HG03064 (cell line): ENCODE measurements at regions not wholly inside any gene's neighbourhood (a gene's known extent, or its start where the extent isn't known, plus 50 kb on each side); places are given as distances from the start of the nearest gene placed in this dataset.

ENCODE experiments used
- ATAC-seq: cut with Tn5 transposase; IDR thresholded peaks from one replicate; pipeline ENCODE4 v1.9.1; 2021; ENCODE audit warnings: low read depth; ENCODE audit not compliant: unreplicated experiment

DNA sequence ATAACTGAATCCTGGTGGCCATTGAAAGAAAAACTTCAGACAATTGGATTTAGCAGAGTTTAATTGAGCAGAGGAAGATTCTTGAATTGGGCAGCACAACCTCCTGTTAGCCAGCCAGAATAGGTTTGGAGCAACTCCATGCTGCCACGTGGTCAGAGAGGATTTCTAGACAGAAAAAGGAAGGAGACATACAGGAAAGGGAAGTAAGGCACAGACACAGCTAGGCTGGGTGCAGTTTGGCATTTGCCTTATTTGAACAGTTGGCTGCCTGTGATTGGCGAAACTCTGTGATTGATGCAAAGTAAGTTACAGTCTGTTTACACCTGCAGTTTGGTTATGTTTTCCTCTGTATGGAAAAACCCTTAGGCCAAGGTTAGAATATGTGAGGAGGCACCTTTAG lies 85.8 kb upstream of the SPATA13 start:
- ATAC-seq = no peak

DNA sequence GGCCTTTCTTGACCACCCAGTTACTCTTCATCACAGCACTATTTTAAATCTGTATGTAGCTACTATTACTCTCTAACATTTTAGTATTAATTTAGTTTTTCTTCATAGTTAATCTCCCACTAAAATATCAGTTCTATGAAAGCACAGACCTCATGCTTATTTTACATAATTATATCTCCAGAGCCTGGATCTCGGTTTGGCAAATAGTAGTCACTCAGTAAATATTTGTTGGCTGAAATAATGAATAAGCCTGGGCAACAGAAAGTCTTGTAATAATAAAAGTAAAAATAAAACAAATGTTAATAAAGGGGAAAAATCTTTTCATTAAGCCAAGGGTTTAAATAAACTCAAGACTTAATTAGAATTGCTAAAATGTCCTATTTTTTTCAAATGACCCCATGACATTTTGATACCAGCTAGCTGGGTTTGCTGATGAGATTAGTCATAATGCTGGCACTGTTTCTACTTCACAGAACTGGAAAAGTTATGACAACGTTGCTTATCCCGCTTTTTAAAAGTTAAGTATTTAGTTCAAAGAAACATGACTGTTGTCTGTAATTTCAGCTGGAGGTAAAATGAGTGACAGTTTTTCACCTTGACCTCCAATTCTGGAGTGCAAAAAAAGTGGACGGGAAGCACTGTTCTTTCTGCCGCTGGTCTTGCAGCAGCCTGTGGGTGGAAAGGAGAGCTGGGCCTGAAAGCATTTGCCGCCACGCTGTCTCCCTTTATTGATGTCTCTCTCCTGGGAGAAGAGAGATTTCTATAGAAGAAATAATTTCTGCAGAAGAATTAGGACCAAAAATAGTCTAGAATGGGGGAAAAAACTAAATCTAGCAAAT lies 85.2 kb upstream of the SPATA13 start:
- ATAC-seq = no peak

DNA sequence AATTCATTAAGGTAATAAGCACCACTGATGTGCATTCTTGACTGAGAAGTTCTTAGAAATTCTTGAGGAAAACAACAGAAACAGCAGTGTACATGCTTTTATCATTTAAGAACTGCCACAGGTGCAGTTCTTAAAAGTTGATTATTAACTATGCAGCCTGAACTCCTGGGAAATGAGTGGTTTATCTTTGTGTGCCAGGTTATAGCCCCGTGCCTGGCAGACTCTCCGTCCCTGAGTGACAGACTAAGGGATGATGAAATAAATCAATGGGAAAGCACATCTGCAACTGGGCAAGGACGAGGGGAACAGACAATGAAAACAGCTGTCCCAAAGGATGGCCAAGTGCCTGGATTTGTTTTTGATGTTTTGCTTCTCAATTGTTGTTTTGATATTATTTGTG lies 84.4 kb upstream of the SPATA13 start:
- no peak for ATAC-seq

DNA sequence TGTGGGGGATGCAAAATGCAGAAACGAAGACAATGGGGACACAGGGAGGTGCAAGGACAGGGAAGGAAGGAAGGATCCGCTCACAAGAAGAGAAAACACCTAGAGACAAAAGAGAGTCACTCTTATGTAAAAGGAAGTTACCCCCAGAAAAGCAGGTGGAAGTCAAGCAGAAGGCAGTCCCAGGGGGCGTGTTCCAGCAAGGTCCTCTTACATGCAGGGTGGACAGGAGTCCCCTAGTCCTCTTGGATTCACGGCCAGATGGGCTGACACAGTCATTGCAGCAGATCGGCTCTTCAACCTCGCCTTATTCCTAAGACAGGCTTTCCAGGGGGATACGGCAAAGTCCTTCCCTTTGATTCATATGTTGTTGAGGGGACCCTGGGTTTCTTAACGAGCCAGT lies 83.9 kb upstream of the SPATA13 start:
- no peak for ATAC-seq

DNA sequence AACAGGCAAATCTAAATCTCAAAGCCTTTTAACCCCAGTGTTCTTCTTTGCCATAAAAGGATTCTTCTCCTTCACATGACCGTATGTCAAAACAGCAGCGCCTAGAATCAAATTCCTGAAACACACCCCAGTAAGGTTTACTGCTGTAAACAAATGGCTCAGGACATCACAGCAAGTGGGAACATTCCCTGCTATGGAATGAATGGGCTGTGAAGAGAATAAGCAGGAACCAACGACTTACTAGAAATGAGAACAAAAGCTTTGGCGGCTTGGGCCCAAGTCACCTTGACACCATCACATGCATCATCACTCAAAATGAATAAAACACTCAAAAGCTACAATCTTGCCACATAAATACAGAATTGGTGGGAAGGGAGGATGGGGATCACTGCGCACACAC lies 80.4 kb upstream of the SPATA13 start:
- ATAC-seq = no peak

DNA sequence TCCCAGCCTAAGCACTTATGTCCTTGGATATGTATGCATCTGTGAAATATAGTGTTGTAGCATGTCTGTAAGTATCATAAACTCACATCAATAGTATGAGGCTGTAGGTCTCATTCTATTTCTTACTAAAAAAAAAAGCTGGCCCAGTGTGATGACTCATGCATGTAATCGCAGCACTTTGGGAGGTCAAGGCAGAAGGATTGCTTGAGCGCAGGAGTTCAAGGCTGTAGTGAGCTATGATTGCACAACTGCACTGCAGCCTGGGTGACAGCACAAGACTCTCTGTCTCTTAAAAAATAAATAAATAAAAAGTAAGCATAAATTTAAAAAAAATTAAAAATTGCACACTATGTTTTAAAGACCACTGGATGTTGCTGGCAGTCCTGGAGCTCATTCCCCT lies 79.1 kb upstream of the SPATA13 start:
- ATAC-seq = no peak

DNA sequence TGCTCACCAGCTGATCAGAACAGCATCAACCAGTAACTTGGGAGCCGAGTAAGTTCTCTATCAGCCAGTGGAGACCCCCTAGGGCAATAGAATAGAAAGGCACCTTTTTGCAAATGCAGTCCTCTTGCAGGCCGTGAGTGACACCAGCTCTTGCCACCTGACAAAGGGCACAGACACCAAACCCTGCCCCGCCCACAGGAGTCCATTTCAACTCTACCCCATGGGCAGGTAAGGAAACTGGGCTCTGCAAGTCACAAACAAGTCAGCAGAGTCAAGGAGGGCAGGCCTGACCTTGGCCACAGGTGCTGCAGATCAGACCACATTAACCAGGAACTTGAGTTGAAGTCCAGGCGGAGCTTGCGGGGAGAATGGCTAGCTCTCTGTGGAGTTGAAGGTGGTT lies 77.4 kb upstream of the SPATA13 start:
- no peak for ATAC-seq

DNA sequence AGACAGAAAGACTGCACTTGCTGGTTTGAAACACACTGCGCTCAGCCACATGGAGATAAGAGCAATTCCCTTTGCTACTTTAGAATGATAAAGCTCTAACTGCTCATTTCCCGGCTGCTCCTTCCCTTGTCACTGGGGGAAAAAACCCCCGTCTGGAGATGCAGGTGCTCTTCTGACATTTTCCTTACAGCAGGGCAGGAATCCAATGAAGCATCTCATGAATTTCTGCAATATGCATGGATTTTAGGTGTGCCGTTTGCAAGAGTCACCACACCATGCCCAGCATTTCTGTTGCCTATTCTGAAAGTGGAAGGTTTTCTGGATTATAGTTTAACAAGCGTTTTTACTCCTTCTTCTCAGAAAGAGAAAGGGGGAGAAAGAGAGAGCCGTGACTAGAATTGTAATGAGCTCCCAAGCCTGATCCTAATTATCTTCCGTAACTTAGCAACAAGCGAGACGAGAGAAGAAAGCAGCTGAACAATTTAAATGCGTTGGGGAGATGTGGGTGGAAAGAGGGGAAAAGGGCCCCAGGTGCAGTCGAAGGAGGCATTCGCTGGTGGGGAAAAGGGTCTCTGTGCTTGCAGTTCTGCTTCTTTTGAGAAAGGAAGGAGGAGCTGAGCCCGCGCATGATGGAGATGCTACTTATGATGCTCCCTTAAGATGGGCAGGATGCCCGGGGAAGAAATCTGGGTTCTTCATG lies 76.6 kb upstream of the SPATA13 start:
- no peak for ATAC-seq

DNA sequence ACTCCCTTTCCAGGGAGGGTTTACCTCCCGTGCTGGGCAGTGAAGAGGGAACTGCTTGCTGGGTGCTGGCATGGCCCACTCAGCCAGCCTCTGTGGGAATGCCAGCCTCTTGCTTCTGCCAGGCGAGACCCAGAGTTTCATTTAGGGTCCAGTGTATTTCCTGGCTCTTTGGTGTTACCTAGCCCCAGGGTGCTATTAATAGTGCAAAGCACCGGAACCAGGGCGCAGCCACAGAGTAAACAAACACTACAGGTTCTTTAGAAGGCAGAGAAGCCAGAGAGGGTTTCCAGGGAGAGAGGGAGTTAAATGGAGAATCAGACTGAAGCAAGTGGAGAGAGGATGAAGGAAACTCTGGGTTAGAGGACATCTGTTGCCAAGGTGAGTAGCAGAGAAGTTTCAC lies 74.9 kb upstream of the SPATA13 start:
- ATAC-seq = no peak

DNA sequence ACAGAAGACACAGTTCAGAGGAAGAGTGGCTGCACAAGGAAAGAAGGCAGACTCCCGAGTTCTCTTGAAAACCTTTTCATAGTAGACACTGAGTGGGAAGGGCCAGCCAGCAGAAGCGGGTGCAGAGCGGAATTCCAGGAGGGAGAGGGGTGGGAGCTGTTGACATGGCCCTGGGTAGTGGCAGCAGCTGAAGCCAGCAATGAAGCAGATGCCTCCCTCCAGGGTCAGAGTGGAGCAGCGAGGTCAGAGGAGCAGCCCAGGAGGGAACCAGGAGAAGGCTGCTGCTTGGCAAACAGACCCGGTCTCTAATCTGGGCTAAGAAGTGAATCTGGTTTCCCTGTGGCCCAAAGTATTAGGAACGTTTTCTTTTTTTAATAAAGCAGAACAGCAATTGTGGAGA lies 73.9 kb upstream of the SPATA13 start:
- no peak for ATAC-seq

DNA sequence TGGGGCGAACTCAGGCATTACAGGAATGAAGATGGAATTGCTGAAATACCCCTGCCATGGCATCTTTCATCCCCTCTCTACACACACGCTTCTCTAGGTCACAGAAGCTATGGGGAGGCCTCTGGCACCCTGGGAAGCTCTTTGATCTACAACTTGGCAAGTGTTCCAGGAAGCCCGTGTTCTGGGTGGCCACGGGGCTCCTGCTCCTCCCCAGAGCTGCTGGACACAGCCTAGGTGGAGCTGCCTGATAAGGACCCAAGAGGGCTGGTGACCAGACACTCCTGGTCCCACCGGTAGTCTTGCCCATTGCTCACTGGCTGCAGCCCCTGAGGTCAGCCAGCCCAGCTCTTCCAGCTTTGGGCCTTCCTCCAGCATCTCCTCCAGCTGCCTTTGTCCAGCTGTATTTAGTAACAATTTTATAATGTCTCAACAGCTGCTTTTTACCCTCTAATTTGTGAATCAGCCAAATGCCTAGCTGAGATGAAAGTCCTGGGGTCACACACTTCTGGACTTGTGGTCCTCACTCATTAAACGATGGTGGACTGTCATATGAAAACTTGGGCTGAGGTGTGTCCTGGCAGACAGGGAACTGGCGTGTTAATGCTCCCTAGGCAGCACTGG lies 72.8 kb upstream of the SPATA13 start:
- ATAC-seq = no peak

DNA sequence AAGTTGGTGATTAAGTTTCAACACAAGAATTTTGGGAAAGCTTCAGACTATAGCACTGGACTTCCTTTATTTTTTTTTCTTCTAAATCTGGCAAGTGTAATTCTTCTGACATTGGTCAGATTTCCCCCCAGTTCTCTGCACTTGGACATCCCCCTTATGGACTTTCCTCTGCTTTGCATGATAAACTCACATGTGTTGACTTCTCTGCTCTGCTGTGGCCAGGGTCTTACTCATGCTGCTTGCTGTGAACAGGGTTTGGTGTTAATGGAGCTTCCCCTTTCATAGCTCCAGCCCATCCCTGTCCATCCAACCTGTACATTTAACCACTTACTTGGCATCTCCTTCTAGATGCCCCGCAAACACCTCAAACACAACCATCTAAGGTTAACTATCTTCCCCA lies 70.5 kb upstream of the SPATA13 start:
- no peak for ATAC-seq

DNA sequence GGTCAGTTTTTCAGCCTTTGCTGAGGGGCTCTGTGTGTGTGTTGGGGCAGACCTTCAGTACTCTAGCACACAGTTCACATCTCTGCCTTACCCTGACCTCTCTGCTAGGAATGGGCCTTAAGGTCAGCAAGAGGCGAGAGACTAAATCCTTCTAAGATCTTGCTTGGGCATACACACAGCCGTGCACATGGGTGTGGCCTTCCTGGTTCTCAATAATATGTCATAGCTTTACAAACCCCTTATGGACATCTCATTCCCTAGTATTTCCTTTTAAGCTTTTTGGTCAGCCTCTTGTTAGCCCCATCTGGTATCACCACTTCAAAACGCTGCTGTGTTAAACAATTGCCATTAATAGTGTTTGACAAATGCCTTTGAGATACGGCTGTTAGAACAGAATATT lies 69.4 kb upstream of the SPATA13 start:
- no peak for ATAC-seq

DNA sequence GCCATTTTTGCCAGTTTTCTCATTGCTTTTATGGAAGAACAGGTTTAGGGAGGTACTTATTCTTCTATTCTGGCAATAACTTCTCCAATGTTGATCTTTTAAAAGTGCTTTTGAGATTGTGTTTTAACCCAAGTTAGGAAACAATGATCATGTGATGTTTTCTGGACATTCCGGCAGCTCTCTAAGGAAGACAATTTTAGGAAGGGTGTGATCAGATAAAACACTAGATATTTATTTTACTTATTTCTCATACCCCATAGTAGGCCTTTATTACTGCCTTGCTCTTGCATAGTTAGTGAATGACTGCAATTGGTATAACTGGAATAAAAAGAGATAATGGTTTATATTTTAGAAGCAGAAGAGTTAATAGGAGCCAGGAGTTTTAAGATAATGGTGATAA lies 68.4 kb upstream of the SPATA13 start:
- no peak for ATAC-seq

DNA sequence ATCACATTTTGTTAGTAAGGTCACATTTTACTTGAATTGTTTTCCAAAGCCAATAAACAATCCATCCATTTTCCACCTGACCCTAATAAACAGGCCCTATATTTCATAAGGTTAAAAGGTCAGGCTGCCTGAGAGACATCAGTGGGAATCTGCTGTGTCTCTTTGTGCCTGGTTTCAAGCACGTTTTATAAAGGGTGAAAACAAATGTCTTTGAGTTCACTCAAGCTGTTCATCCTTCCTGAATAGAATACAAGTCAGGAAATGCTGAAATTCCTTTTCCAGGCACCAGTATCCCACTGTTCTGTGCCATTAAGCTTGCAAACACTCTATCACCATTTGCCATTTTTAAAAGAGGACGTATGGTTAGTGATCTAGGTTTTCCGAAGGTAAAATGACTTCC lies 67.5 kb upstream of the SPATA13 start:
- no peak for ATAC-seq

DNA sequence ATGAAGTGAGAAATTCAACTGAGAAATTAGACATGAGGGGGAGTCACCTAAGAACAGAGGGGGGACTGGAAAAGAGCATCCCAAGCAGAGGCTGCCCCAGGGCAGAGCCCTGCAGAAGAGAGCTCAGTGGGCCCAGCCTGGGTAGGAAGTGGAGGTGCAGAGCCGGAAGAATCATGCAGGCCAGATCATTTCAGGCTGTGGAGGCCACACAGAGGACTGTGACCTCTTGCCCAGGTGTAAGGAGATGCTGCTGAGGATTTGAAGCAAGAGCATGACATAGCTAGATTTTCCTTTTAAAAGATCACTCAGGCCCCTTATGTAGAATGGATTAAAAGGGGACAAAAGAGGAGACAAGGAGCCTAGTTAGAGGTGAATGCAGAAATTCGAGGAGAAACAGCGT lies 63.9 kb upstream of the SPATA13 start:
- ATAC-seq = no peak

DNA sequence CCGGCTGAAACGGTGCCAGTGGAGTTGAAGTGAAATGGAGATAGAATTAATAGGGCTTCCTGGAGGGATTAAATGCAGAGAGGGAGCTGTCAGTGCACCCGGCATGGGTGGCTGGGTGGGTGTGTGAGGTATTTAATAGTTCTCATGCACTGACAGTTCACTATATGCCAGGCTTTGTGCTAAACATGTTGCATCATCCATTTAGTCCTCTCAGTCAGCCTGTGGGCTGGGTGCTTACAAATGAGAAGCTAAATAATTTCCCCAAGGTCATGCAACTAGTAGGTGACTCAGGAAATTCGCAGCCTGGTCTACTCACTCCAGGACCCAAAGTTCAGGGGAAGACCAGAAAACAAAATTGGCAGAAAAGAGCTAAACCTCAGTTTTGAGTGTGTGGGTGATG lies 63.5 kb upstream of the SPATA13 start:
- ATAC-seq = no peak

DNA sequence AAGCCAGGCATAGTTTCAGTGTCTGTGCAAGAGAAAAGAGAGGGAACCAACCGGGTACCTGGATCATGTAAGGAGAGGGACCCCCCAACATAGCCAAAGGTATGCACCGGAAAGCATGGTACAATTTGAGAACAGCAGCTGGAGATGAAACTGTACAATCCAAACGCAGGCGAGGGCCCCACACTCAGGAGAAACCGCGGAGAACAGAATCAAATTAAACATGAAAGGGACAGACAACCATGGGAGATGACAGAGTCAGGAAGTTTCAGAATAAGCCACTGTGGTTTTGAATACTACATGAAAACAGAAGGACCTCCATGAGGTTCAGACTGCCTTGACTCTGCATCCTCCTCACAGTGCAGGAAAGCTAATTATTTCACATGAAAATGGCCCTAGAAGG lies 62.9 kb upstream of the SPATA13 start:
- no peak for ATAC-seq

DNA sequence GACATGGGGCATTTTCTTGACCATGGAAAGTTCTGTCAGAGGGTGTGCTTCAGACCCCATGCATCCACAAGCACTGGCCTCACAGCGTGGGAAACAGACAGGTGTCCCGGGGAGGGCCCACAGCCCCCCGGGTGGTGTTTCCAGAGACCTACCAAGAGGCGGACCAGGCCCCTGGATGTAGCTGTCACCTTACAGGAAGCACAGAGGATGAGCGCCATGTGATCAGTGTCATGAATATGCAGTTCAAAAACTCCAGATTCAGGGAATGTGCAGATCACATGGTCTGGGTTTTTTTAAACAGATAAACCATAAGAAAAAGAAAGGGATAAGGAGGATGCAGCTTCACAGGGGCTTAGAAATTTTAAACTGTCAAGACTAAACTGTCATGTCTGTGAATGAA lies 61.0 kb upstream of the SPATA13 start:
- ATAC-seq = no peak

DNA sequence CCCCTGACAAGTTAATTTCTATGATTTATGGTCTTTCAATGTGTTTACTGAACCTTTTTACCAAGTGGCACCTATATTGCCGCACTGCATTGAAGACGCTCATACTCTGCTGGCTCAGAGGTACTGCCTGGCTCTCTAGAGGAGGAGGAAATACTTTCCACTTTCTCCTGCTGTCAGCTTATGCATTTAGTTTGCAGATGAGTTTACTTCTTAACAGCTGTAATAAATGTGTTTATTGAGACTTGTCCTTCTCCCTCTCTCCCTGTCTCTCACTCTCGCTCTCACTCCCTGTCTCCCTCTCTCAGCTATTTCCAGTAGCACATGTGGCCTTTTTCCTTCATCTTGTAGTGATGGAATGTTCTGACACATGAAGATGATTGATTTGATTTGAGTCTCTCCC lies 60.3 kb upstream of the SPATA13 start:
- ATAC-seq = no peak

DNA sequence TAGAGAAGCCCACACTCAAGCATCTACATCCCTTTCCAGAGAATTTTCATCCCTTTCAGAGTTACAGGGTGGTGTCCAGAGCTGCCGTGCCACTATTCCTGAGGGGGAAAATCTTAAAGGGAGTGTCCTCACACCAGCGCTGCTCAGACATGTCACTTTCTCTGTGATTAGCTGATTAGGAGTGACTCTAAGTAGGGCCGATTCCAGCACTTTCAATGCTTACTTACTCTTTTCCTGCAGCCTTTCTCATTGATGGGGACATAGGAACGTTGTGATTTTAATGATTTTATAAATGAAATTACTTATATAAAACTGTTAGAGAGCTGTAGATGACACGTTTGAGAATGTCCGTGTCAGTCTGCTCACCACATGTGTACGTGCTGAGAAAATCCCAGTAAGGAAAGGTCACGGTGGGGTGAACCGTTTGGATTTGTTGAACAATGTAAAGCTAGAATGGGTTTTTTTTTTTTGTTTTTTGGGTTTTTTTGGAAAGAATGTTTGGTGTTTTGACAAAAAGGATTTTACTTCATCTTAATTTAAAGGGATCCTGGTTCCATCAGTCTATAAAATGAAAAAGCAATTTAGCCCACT lies 56.6 kb upstream of the SPATA13 start:
- ATAC-seq = no peak

DNA sequence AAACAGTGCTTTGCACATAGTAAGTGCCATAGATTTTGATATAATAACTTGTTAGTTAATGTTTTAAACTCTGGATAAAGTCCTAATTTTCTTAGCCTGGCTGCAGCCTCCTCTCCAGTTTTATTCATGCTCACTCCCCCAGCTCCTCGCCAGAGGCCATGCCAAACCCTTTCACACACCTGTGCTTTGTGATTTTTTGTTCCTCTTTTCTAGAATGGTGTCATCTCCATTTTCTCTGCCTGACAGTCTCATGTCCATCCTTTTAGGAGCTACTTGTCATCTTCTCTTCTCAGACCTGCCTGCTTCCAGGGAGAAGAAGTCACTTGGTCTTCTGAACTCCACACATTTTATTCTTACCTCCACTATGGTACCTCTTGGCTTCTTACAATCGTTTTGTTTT lies 55.8 kb upstream of the SPATA13 start:
- no peak for ATAC-seq
